BE2C (cell line): ENCODE measurements at regions not wholly inside any gene's neighbourhood (a gene's known extent, or its start where the extent isn't known, plus 50 kb on each side); places are given as distances from the start of the nearest gene placed in this dataset.
A peak's percentile ranks its signal among the peaks of the same experiment; 100 is the strongest.

Experiments
- DNase-seq: peaks from one replicate; pipeline ENCODE4 v3.0.0-alpha.2; 2020
- H3K27me3 ChIP-seq: fragments of 250-450 bp; sonication (Bioruptor Pico); 2 replicates; pipeline ENCODE4 v1.5.1; 2020; ENCODE audit warnings: mild to moderate bottlenecking
- H3K36me3 ChIP-seq: fragments of 250-450 bp; sonication (Bioruptor Pico); 2 replicates; pipeline ENCODE4 v1.5.1; 2020; ENCODE audit warnings: mild to moderate bottlenecking
- H3K4me1 ChIP-seq: fragments of 250-450 bp; sonication (Bioruptor Pico); 2 replicates; pipeline ENCODE4 v1.5.1; 2020
- H3K4me3 ChIP-seq: 2 replicates; pipeline ENCODE4 v1.5.1; 2011; ENCODE audit warnings: low read depth, low read length
- H3K9me3 ChIP-seq: fragments of 250-450 bp; sonication (Bioruptor Pico); 2 replicates; pipeline ENCODE4 v1.5.1; 2020
- TF ChIP-seq, protein P1 (sequence below): IDR thresholded peaks from 2 replicates; pipeline ENCODE4 v1.5.1; 2012; ENCODE audit warnings: mild to moderate bottlenecking, low read depth, low read length

DNA sequence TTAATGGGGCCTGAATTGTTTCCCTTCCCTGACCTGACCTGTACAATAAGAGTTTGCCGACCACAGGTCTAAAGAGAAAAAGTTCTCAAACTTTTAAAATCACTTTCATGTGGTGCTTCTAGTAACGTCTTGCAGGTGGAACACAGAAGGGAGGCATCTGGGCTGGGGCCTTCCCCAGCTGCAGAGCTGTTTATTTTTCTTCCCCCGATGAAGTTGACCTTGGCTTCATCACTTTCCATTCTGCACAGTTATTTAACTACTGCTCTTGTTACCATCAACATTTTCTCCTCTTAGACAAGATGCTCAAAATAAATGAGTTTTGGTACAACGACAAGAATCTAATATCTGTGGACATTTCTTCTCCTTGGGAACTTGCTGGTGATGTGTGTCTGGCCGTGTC, 181.7 kb downstream of the HERPUD2 start:
- no peak overlapping the region for H3K4me3 ChIP-seq
- DNase-seq: no peak
- TF ChIP-seq, protein P1, sequence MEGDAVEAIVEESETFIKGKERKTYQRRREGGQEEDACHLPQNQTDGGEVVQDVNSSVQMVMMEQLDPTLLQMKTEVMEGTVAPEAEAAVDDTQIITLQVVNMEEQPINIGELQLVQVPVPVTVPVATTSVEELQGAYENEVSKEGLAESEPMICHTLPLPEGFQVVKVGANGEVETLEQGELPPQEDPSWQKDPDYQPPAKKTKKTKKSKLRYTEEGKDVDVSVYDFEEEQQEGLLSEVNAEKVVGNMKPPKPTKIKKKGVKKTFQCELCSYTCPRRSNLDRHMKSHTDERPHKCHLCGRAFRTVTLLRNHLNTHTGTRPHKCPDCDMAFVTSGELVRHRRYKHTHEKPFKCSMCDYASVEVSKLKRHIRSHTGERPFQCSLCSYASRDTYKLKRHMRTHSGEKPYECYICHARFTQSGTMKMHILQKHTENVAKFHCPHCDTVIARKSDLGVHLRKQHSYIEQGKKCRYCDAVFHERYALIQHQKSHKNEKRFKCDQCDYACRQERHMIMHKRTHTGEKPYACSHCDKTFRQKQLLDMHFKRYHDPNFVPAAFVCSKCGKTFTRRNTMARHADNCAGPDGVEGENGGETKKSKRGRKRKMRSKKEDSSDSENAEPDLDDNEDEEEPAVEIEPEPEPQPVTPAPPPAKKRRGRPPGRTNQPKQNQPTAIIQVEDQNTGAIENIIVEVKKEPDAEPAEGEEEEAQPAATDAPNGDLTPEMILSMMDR: no peak
- H3K36me3 ChIP-seq: no peaks in the 10 kb centered on the region
- no peaks in the 10 kb centered on the region for H3K9me3 ChIP-seq
- no peaks in the 10 kb centered on the region for H3K27me3 ChIP-seq
- no peaks in the 10 kb centered on the region for H3K4me1 ChIP-seq

DNA sequence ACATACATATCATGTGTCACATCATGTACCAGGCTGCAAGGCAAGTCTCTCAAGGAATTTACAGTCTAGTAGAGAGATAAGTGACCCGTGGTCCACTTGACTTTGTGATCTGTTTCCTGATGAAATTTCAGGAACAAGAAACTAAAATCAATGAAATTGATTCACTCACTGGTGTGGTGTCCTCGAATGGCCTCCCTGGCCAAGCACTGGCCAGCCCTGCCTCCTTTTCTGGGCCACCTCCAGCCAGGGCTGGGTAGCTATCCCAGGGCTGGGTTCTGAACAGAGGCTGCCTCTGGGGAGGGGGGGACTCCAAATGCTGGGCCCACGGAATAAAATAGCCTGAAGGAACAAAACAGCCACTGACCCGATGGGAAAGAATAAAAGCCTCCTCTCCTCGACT, 182.2 kb downstream of the HERPUD2 start:
- TF ChIP-seq, protein P1: no peak
- no peaks in the 10 kb centered on the region for H3K27me3 ChIP-seq
- no peaks in the 10 kb centered on the region for H3K4me1 ChIP-seq
- no peaks in the 10 kb centered on the region for H3K9me3 ChIP-seq
- H3K4me3 ChIP-seq: no peak overlapping the region
- DNase-seq: no peak
- no peaks in the 10 kb centered on the region for H3K36me3 ChIP-seq

DNA sequence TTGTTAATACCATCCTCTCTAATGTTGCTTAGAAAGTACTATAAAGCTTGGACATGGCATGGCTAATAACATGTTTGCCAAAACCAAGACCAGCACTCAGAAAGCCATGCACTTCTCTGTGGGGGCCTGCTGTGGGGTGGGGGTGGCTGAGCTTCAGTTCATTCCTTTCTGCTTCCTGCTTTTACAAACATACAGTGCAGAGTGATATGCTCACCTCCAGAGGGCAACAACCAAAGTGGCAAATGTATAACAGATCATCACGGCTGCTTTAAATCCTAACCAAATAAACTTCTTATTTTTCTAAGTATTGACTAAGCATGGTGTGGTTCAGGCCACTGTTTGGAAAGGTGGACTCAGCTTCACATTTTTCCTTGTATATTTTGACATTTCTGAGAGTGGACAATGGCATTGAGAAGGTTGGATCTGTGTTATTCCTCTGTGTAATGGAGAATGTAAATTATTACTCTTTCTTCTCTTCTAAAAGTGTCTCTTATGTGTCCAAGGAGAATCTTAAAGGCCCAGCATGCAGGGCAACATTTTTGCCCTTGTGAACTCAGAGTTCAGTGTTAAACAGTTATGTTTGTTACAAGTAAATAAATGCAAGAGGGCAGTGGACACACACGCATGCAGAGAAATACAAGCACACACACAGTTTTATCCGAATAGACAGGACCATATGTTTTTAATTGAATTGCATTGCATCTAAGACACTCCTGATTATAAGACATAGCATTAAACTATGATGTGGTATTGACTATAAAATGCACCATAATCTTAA, 186.1 kb downstream of the HERPUD2 start:
- Histone ChIP-seq H3K9me3 (no peaks in the 10 kb centered on the region; the same call in 1 of the 2 replicates), H3K36me3 (no peaks in the 10 kb centered on the region), H3K4me3 (no peak overlapping the region), H3K4me1 (no peaks in the 10 kb centered on the region), H3K27me3 (no peaks in the 10 kb centered on the region)
- TF ChIP-seq, protein P1: peak; percentile 34
- no peak for DNase-seq

DNA sequence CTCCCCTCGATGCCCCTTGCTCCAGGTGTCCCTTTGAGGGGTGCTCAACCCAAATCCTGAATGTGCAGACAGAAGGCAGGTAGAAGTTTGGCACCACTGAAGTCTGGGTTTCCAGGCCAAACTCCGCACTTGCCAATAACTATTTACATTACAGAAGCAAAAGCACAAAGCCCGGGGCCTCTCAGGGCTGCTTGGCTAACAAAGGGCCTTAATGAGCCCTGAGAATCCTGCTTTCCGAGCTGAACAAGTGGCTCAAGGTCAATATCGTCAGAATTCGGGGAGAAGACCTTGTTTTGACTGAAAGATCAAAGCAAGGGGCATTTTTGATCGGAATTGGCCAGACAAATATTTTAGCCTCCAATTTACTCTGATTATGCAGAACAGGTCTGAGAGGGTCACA, 189.9 kb downstream of the HERPUD2 start:
- Histone ChIP-seq H3K36me3 (no peaks in the 10 kb centered on the region), H3K4me3 (no peak overlapping the region), H3K9me3 (no peaks in the 10 kb centered on the region; the same call in 1 of the 2 replicates), H3K27me3 (no peaks in the 10 kb centered on the region), H3K4me1 (no peaks in the 10 kb centered on the region)
- no peak for DNase-seq
- TF ChIP-seq, protein P1: no peak

DNA sequence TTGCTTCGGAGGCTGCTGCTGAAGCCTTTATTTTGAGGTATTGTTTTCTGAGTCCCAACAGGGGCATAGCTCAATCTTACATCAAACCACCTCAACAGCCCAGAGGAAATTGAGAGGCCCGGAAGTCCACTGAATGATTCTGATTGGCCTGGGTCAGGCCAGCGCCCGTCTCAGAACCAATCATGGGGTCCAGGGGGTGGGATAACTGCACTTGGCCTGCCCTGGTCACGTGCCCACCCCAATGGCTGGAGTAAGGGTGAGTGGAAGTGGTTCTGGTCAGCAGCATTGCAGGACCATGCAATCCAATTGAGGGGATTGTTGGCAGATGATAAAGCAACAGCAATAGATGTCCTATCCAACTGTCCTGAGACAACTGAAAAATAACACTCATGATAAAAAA, 190.6 kb downstream of the HERPUD2 start:
- Histone ChIP-seq H3K4me1 (no peaks in the 10 kb centered on the region), H3K4me3 (no peak overlapping the region), H3K36me3 (no peaks in the 10 kb centered on the region), H3K27me3 (no peaks in the 10 kb centered on the region), H3K9me3 (no peaks in the 10 kb centered on the region; the same call in 1 of the 2 replicates)
- DNase-seq: no peak
- TF ChIP-seq, protein P1: no peak

DNA sequence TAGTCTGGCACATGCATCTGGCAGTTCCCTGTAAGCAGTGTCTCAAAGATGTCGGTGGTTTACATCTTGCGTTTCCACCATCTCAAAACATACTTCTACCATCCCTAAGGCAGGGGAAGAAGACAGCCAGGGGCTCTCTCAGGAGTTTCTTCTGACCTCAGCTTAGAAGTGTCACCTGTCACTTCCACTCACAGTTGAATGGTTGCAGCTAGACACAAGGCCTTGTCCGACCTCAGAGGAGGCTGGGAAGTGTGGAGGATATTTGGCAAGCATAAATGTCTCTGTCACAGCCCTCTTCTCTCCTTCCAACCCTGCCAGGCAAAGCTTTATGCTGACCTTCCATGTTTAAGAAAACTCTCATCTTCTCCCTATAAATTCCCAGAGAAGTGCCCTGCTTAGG, 193.3 kb downstream of the HERPUD2 start:
- TF ChIP-seq, protein P1: no peak
- Histone ChIP-seq H3K4me1 (no peaks in the 10 kb centered on the region), H3K4me3 (no peak overlapping the region), H3K36me3 (no peaks in the 10 kb centered on the region), H3K27me3 (no peaks in the 10 kb centered on the region), H3K9me3 (no peaks in the 10 kb centered on the region; the same call in 1 of the 2 replicates)
- DNase-seq: no peak
